Tibial nerve (tissue), 4 donors: ENCODE measurements at regions not wholly inside any gene's neighbourhood (a gene's known extent, or its start where the extent isn't known, plus 50 kb on each side); places are given as distances from the start of the nearest gene placed in this dataset.

ENCODE experiments used
- CTCF ChIP-seq, 5 experiments: fragments of 200-600 bp in 3 of 5; fragments of 450-650 bp in 2 of 5; sonication (generic) in 3 of 5; IDR thresholded peaks; one replicate each; pipeline ENCODE4 v1.5.1; 2016 to 2019; ENCODE audit warnings: antibody characterized with exemption in 5 of 5, mild to moderate bottlenecking in 3 of 5, moderate library complexity in 2 of 5
- EP300 ChIP-seq, 2 donors: sonication (generic); formaldehyde crosslinking; IDR thresholded peaks; one replicate each; pipeline ENCODE4 v1.6.1; 2017; ENCODE audit warnings: antibody characterized with exemption in 2 of 2, mild to moderate bottlenecking in 1 of 2
- POLR2A ChIP-seq, 2 donors: fragments of 450-650 bp; IDR thresholded peaks; one replicate each; pipeline ENCODE4 v1.6.1; 2017; ENCODE audit warnings: antibody characterized with exemption in 2 of 2, mild to moderate bottlenecking in 2 of 2, moderate library complexity in 2 of 2

GRCh38 chr5:68381909-68382308 is 166.4 kb downstream of the PIK3R1 start:
- TF ChIP-seq CTCF (IDR thresholded peaks at IDR 0.05): no peak
- no peak for TF ChIP-seq POLR2A (IDR thresholded peaks at IDR 0.05)
- TF ChIP-seq EP300 (IDR thresholded peaks at IDR 0.05): peak in 1 of 2 donors; percentile 55
